HG03135 (cell line): ENCODE measurements at regions not wholly inside any gene's neighbourhood (a gene's known extent, or its start where the extent isn't known, plus 50 kb on each side); places are given as distances from the start of the nearest gene placed in this dataset.
"Not testable (repeated sequence)": the region's sequence is repeated elsewhere in the genome, so short reads cannot be mapped to it uniquely, and the experiment has no call there.

ENCODE experiments used
- ATAC-seq: cut with Tn5 transposase; IDR thresholded peaks from one replicate; pipeline ENCODE4 v1.9.1; 2021; ENCODE audit warnings: mild to moderate bottlenecking, moderate library complexity; ENCODE audit not compliant: unreplicated experiment

- ATAC-seq: no peak
These were observed 461.1 kb upstream of the NRP1 start for GRCh38 chr10:33795529-33795928.

DNA sequence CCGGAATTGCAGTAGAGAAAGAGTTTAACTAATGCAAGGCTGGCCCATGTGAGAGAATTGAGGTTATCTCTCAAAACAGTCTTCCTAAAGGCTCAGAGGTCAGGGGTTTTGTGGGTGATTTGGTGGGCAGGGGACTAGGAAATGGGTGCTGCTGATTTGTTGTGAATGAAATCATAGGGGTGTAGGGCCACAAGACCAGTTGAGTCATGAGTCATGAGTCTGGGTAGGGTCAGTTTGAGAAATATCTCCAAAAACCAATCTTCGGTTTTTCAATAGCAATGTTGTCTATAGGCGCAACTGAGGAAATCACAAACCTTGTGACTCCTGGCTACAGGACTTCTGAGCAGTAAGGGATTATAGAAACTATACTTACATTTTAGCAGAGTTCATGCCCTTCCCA, 460.0 kb upstream of the NRP1 start:
- no peak for ATAC-seq

GRCh38 chr10:33793793-33794192, 459.3 kb upstream of the NRP1 start:
- ATAC-seq: no peak

GRCh38 chr10:33791272-33791660, 456.8 kb upstream of the NRP1 start:
- no peak for ATAC-seq

- no peak for ATAC-seq
These were observed 456.2 kb upstream of the NRP1 start for GRCh38 chr10:33790521-33791271.

DNA sequence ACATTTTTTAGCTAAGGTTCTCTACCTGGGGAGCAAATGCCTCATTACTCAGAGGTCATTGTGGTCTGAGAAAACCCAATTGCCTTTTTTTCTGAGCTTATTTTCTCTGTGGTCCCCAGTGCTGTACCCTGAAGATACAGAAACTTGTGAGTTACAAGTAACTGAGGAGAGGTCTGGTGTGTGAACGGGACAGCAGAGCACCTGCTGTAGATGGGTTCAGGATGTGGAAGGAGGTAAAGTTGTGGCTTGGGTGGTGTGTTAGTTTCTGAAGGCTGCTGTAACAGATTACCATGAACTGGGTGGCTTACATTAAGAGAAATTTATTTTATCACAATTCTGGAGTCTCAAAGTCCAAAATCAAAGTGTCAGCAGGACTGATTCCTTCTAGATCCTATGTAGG, 449.1 kb upstream of the NRP1 start:
- no peak for ATAC-seq

DNA sequence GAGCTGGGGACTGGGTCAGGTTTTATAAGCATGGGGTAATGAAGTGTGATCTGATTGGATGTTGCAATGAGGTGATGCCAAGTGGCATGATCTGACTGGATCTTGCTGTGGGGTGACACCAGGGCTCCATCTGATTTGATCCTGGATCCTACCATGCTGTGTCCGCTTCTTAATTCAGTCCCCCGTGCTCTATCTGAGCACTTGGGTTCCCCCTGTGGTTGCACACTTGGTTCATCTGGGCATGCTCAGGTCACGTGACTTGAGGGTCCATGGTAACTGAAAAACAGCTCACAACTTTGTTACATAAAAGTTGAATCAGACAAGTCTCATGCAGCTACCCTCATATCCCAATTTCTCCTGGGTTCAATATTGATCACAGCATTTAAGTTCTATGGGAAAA, 448.6 kb upstream of the NRP1 start:
- no peak for ATAC-seq

DNA sequence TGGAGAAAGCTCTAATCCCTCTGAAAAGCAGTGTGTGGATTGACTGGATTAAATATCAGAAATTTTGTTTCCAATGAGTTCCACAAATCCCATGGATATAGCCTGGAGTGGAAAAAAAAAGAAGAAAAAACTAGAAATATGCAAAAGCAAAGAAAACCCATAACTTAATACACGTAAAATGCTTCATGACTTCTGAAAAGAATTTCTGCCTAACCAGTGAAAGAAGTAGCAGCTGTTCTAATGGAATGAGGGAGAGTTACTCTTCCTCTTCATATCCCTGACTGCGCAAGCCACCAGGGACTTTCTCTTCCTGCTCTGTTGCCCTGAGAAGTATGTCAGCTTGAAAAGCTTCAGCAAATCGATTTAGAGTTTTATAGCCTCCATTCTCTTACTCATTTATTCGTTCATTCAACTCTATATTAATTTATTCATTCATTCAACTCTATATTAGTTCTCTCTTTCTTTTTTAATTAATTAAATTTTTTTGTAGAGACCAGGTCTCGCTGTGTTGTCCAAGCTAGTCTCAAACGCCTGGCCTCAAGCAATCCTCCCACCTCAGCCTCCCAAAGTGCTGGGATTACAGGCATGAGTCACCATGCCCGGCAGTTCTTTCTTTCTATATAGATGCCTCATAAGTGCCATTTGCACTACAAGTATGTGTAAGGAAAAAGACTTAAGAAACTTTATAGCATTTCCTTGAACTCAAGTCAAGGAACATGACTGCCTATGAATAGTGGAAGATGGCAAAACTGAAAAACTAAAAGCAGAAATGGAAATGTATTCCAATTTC, 447.3 kb upstream of the NRP1 start:
- no peak for ATAC-seq

- no peak for ATAC-seq
These were observed 446.5 kb upstream of the NRP1 start for GRCh38 chr10:33780961-33781360.

DNA sequence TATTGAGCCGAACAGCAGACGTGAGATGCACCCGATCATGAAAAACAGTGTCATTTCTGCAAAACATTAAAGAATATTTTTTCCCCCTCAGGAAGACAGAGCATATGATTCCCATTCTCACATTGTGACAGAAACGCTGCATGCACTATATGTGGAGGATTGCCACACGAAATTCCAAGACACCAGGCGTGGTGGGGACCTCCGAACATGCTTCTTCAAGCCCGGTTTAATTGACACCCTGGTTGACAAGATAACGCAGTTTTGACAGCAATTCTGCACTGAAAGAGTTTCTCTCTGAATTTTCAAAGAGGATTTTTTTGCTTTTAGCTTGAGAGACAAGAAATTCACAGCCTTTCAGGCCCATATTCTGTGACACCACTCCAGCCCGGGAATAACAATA, 442.8 kb upstream of the NRP1 start:
- no peak for ATAC-seq

GRCh38 chr10:33776419-33777070, 442.1 kb upstream of the NRP1 start:
- no peak for ATAC-seq

DNA sequence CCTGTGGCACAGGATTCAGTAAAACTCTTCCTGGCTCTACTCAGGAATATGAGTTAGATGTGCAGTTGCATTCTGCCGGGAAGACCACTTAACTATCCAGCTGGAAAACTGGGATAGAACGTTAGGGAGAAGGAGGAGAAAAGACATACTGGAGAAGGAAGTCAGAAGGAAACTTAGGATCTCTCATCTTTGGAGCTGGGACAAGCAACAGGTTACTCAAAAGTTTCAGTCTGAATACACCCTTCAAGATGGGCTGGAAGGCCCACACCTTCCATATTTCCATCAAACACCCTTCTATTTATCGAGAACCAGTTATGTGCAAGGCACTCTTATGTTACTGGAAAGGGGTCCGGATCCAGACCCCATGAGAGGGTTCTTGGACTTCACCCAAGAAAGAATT, 440.4 kb upstream of the NRP1 start:
- ATAC-seq: no peak

GRCh38 chr10:33773886-33774480, 439.5 kb upstream of the NRP1 start:
- no peak for ATAC-seq

DNA sequence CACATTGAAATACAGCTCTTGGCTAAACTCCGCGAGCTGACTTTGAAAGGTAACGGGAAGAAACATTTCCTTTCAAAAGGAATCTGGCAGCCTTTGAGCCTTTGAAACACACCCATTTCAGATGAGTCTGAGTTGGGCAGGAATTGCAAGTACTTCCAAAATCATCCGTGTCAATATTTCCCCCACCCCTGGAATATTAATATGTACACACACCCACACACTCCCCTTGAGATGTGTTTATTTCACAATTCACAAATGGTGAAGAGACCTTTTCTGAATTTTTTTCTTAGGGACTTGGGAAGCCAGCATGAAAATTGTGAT, 438.7 kb upstream of the NRP1 start:
- no peak for ATAC-seq

GRCh38 chr10:33772370-33773252, 438.1 kb upstream of the NRP1 start:
- ATAC-seq: no peak

- not testable (repeated sequence) for ATAC-seq
These were observed 437.4 kb upstream of the NRP1 start for GRCh38 chr10:33771856-33772255.

- ATAC-seq: no peak
These were observed 430.3 kb upstream of the NRP1 start for GRCh38 chr10:33764694-33765185.

DNA sequence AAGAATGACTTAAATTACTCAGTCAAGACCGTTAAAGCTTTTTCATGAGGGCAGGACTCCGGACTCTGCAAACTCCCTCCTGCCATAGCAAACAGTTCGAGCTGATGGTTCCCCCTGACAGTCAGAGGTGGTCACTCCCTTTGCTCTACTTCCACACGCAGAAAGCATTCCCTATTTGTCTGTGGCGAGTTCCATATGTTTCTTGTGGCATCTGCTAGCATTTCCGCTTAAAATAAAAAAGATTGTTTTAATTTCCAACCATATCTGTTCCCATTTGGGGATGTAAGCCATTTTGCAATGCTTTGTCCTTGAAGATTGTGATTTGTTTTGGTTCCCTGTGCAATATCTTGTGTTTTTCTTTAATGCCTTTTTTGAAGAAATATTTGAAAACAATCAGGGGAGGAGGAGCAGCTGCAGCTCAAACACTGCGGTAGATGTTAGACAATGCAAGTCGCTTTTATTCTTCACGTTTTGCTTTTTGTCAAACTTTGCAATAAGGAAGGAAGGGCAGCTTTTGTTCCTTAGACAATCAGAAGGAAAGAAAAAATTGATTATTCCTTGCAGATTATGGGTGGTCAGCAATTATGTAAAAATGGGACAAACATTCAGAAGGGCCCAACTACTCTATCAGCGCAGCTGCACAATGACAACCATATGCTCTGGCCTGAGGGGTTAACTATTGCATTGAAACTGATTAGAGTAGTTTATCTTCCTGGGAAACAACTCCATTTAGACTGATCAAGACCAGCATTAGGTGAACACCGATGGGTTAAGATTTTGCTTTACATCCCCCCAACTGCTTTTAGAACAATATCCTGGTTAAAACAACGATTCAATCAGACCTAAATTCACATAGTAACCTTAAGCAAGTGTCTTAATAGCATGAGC, 425.8 kb upstream of the NRP1 start:
- no peak for ATAC-seq

DNA sequence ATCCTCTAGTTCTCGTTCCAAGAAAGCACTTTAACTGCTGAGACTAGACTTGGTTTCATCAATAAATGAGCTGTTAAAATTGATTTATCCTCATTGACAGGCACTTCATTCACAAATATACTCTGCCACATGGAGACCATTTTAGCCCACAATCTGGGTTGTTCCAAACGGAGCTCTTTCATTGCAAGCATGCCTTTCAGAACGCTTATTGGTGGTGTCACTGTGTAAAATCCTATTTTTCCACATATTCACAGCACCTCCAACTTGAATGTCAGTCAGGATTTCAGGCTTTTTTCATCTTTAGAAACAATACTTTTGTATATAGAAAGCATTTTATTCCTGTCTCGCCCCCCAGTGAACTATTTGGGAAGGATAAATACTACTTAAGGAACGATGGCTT, 424.7 kb upstream of the NRP1 start:
- no peak for ATAC-seq

DNA sequence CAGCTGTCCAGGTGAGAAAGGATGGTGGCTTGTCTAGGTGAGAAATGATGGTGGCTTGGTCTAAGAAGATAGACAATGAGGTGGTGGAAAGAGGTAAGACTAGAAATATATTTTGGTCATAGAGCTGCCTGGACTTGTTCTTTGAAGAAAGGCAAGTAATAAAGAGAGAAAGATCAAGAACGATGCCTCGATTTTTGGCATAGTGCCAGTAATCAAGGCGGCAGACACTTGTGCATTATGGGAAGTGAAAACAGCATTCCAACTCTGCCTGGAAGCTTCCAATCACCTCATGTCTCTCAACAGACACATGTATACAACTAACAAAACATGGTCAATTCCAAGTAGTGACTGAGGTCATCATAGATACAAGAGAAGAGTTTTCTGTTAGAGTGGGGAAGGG, 423.8 kb upstream of the NRP1 start:
- no peak for ATAC-seq
